ENCODE measurements at regions not wholly inside any gene's neighbourhood (a gene's known extent, or its start where the extent isn't known, plus 50 kb on each side); places are given as distances from the start of the nearest gene placed in this dataset.
"Not testable (repeated sequence)": the region's sequence is repeated elsewhere in the genome, so short reads cannot be mapped to it uniquely, and the experiment has no call there.

GRCh38 chr2:34787341-34787740, 1188.2 kb upstream of the FAM98A start:
- no peak for DNase-seq

GRCh38 chr2:34785206-34785785, 1186.2 kb upstream of the FAM98A start:
- DNase-seq = no peak

GRCh38 chr2:34784701-34785100, 1185.6 kb upstream of the FAM98A start:
- DNase-seq = no peak

- DNase-seq = not testable (repeated sequence)
Measured at GRCh38 chr2:34750742-34751141, 1151.6 kb upstream of the FAM98A start.

- no peak for DNase-seq
Measured at GRCh38 chr2:34747643-34748042, 1148.5 kb upstream of the FAM98A start.

- no peak for DNase-seq
Measured at GRCh38 chr2:34738691-34739090, 1139.6 kb upstream of the FAM98A start.

- no peak for DNase-seq
Measured at GRCh38 chr2:34737146-34737545, 1138.0 kb upstream of the FAM98A start.

- DNase-seq = no peak
Measured at GRCh38 chr2:34736482-34736881, 1137.4 kb upstream of the FAM98A start.

- DNase-seq = no peak
Measured at GRCh38 chr2:34734662-34735061, 1135.6 kb upstream of the FAM98A start.

- no peak for DNase-seq
Measured at GRCh38 chr2:34734042-34734441, 1134.9 kb upstream of the FAM98A start.

- no peak for DNase-seq
Measured at GRCh38 chr2:34731292-34731691, 1132.2 kb upstream of the FAM98A start.

- no peak for DNase-seq
Measured at GRCh38 chr2:34729845-34730244, 1130.7 kb upstream of the FAM98A start.

- no peak for DNase-seq
Measured at GRCh38 chr2:34724107-34724506, 1125.0 kb upstream of the FAM98A start.

GRCh38 chr2:34723683-34724082, 1124.6 kb upstream of the FAM98A start:
- no peak for DNase-seq

- no peak for DNase-seq
Measured at GRCh38 chr2:34719206-34719605, 1120.1 kb upstream of the FAM98A start.

GRCh38 chr2:34705551-34706247, 1106.6 kb upstream of the FAM98A start:
- DNase-seq = no peak

- DNase-seq = no peak
Measured at GRCh38 chr2:34703292-34703691, 1104.2 kb upstream of the FAM98A start.

- DNase-seq = not testable (repeated sequence)
Measured at GRCh38 chr2:34702391-34702790, 1103.3 kb upstream of the FAM98A start.

GRCh38 chr2:34677591-34677990, 1078.5 kb upstream of the FAM98A start:
- not testable (repeated sequence) for DNase-seq

GRCh38 chr2:34677119-34677531, 1078.0 kb upstream of the FAM98A start:
- DNase-seq = not testable (repeated sequence)

GRCh38 chr2:34670482-34670881, 1071.4 kb upstream of the FAM98A start:
- no peak for DNase-seq

GRCh38 chr2:34666821-34667220, 1067.7 kb upstream of the FAM98A start:
- no peak for DNase-seq

- no peak for DNase-seq
Measured at GRCh38 chr2:34664266-34664665, 1065.2 kb upstream of the FAM98A start.

- DNase-seq = no peak
Measured at GRCh38 chr2:34663314-34663713, 1064.2 kb upstream of the FAM98A start.

GRCh38 chr2:34660741-34661140, 1061.6 kb upstream of the FAM98A start:
- DNase-seq = no peak

Measured in NCI-H1417 (cell line).